ENCODE measurements at regions not wholly inside any gene's neighbourhood (a gene's known extent, or its start where the extent isn't known, plus 50 kb on each side); places are given as distances from the start of the nearest gene placed in this dataset.

DNA sequence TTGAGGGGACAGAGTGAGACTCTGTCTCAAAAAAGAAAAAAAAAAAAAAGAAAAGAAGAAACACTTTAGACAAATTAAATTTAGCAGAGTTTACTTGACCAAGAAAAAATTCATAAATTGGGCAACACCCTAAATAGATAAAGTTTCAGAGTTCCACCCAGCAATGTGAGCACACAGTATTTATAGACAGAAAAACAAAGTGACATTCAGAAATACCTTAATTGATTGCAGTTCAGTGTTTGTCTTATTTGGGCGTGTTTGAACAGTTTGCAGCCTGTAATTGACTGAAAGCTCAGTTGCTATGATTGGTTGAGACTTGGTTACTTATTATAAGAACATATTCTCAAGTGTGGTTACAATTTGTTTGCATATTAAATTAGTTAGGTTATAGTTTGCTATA, 603.5 kb upstream of the NEGR1 start:
- TF ChIP-seq CTCF (IDR thresholded peaks at IDR 0.05) (no peak), POLR2A (IDR thresholded peaks at IDR 0.05) (no peak)

Measured in uterus (tissue), 2 donors.